ENCODE measurements at regions not wholly inside any gene's neighbourhood (a gene's known extent, or its start where the extent isn't known, plus 50 kb on each side); places are given as distances from the start of the nearest gene placed in this dataset.

- CTCF ChIA-PET, result interaction anchor here (0.6 kb wide), 2 partner anchors 178 to 838 kb away, joined by 4 to 5 read pairs; no protein-coding TSS in a partner anchor
- no peak for TF ChIP-seq CTCF (conservative IDR thresholded peaks at IDR 0.05; ENCODE audit: low read depth)
- no peak for DNase-seq (ENCODE audit: low spot score)
- no peak overlapping the region for H3K27ac ChIP-seq
- POLR2A ChIA-PET (ENCODE audit: low non-redundant PET), result no interaction called here
Observed at GRCh38 chr3:147615035-147615434, 205.9 kb downstream of the ZIC1 start.

- TF ChIP-seq CTCF (conservative IDR thresholded peaks at IDR 0.05; ENCODE audit: low read depth), result peak; percentile 23; the same call in 1 of the 2 replicates
- ChIA-PET POLR2A (ENCODE audit: low non-redundant PET) (no interaction called here), CTCF (interaction anchor here (0.6 to 1.2 kb wide), 9 partner anchors 10 to 495 kb away, joined by 3 to 8 read pairs (median 3); no protein-coding TSS in a partner anchor)
Observed at GRCh38 chr3:147616998-147617619, 207.9 kb downstream of the ZIC1 start.

GRCh38 chr3:147618691-147619090 is 209.5 kb downstream of the ZIC1 start:
- ChIA-PET CTCF (no interaction called here), POLR2A (ENCODE audit: low non-redundant PET) (no interaction called here)
- DNase-seq (ENCODE audit: low spot score), result no peak
- TF ChIP-seq CTCF (conservative IDR thresholded peaks at IDR 0.05; ENCODE audit: low read depth), result no peak
- no peak overlapping the region for H3K27ac ChIP-seq

More at GRCh38 chr3:147616998-147617619, 207.9 kb downstream of the ZIC1 start:
- no peak overlapping the region for H3K27ac ChIP-seq
- DNase-seq (ENCODE audit: low spot score), result no peak

- no peak for DNase-seq (ENCODE audit: low spot score)
- POLR2A ChIA-PET (ENCODE audit: low non-redundant PET), result no interaction called here
- CTCF ChIA-PET, result interaction anchor here (0.6 kb wide), 1 partner anchor 38 kb away, joined by 3 read pairs; no protein-coding TSS in a partner anchor
- no peak for TF ChIP-seq CTCF (conservative IDR thresholded peaks at IDR 0.05; ENCODE audit: low read depth)
- H3K27ac ChIP-seq, result no peak overlapping the region
Observed at GRCh38 chr3:147619921-147620560, 210.9 kb downstream of the ZIC1 start.

- no peak overlapping the region for H3K27ac ChIP-seq
- TF ChIP-seq CTCF (conservative IDR thresholded peaks at IDR 0.05; ENCODE audit: low read depth), result no peak
- no peak for DNase-seq (ENCODE audit: low spot score)
- POLR2A ChIA-PET (ENCODE audit: low non-redundant PET), result no interaction called here
- CTCF ChIA-PET, result interaction anchor here (0.6 kb wide), 1 partner anchor 37 kb away, joined by 3 read pairs; no protein-coding TSS in a partner anchor
Observed at GRCh38 chr3:147620906-147621305, 211.7 kb downstream of the ZIC1 start.

GRCh38 chr3:147630921-147631415 is 221.8 kb downstream of the ZIC1 start:
- no peak for TF ChIP-seq CTCF (conservative IDR thresholded peaks at IDR 0.05; ENCODE audit: low read depth)
- CTCF ChIA-PET, result interaction anchor here (0.6 kb wide), 1 partner anchor 365 kb away, joined by 4 read pairs; no protein-coding TSS in a partner anchor
- DNase-seq (ENCODE audit: low spot score), result no peak
- POLR2A ChIA-PET (ENCODE audit: low non-redundant PET), result no interaction called here
- H3K27ac ChIP-seq, result no peak overlapping the region

All from RWPE1 (cell line).